Right atrium auricular region (tissue), 2 donors: ENCODE measurements at regions not wholly inside any gene's neighbourhood (a gene's known extent, or its start where the extent isn't known, plus 50 kb on each side); places are given as distances from the start of the nearest gene placed in this dataset.

Experiments used
- DNase-seq: peaks from one replicate; pipeline ENCODE4 v3.0.0-alpha.2; 2019; ENCODE audit warnings: low spot score
- H3K27ac ChIP-seq, 2 donors: fragments of 200-600 bp; sonication (generic); 1 replicate in 1 of 2; 2 replicates in 1 of 2; pipeline ENCODE4 v1.5.1; 2016 to 2019
- H3K27me3 ChIP-seq, 2 donors: fragments of 200-600 bp; sonication (generic); one replicate each; pipeline versions ENCODE4 v1.5.1 to v1.6.0; 2017 to 2019
- H3K36me3 ChIP-seq: fragments of 200-600 bp; sonication (generic); one replicate; pipeline ENCODE4 v1.5.1; 2016
- H3K4me1 ChIP-seq, 2 donors: fragments of 200-600 bp; sonication (generic); one replicate each; pipeline versions ENCODE4 v1.5.1 to v1.6.0; 2017 to 2019
- H3K4me3 ChIP-seq, 2 donors: fragments of 200-600 bp; sonication (generic); 1 replicate in 1 of 2; 2 replicates in 1 of 2; pipeline ENCODE4 v1.5.1; 2017 to 2019; ENCODE audit warnings: mild to moderate bottlenecking in 1 of 2, moderate library complexity in 1 of 2
- H3K9me3 ChIP-seq, 2 donors: fragments of 200-600 bp; sonication (generic); one replicate each; pipeline ENCODE4 v1.5.1; 2019
- TF ChIP-seq, protein P1 (sequence below), 2 donors: fragments of 200-600 bp; sonication (generic); IDR thresholded peaks; one replicate each; pipeline ENCODE4 v1.5.1; 2019; ENCODE audit warnings: antibody characterized with exemption in 2 of 2

DNA sequence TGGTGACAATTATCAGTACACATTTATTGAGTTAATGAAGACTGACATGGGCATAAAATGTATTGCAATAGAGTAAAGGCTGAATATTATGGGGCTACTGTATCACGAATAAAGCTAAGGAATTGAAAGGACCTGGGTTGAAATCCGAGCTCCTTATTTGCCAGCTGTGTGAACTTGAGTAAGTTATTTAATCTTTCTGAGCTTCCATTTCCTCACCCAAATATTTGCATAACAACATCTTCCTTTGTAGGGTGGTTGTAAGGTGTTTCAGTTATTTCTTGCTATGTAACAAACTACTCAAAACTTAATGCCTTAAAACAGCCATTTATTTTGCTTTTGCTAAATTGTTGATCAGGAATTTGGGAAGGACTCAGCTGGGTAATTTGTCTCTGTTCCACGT lies 111.1 kb upstream of the TSC22D2 start:
- no peak overlapping the region for H3K4me3 ChIP-seq
- H3K4me1 ChIP-seq = no peaks in the 10 kb centered on the region
- no peaks in the 10 kb centered on the region for H3K9me3 ChIP-seq
- no peaks in the 10 kb centered on the region for H3K36me3 ChIP-seq
- no peak overlapping the region for H3K27ac ChIP-seq
- no peak for DNase-seq
- no peaks in the 10 kb centered on the region for H3K27me3 ChIP-seq
- TF ChIP-seq, protein P1, sequence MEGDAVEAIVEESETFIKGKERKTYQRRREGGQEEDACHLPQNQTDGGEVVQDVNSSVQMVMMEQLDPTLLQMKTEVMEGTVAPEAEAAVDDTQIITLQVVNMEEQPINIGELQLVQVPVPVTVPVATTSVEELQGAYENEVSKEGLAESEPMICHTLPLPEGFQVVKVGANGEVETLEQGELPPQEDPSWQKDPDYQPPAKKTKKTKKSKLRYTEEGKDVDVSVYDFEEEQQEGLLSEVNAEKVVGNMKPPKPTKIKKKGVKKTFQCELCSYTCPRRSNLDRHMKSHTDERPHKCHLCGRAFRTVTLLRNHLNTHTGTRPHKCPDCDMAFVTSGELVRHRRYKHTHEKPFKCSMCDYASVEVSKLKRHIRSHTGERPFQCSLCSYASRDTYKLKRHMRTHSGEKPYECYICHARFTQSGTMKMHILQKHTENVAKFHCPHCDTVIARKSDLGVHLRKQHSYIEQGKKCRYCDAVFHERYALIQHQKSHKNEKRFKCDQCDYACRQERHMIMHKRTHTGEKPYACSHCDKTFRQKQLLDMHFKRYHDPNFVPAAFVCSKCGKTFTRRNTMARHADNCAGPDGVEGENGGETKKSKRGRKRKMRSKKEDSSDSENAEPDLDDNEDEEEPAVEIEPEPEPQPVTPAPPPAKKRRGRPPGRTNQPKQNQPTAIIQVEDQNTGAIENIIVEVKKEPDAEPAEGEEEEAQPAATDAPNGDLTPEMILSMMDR (IDR thresholded peaks at IDR 0.05) = no peak

DNA sequence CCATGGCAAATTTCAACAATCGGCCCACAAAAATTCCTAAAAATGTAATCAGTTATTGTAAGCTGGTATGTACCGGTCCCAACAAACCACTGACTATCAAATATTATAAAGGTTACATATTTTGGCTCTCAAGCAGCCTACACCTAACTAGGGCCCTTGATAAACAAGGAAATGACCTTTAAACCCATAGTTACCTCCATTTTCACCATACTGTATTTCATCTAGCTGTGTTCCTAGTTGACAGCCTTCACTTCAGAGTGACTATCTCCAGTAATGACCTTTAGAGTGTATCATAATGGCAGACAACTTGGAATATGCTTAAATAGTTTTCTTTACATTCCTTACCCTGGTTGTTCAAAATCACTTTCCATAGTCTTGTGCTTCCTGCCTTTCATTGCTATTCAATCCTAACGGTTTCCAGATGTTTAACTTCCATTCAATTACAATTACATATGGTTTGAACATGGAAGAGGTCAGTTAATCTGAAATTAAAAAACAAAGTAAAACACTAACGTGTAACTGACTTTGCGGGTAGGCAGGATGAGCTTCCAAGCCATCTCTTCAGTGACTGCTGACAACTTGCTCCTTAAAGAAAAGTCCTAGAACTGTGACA lies 111.9 kb upstream of the TSC22D2 start:
- H3K9me3 ChIP-seq = no peaks in the 10 kb centered on the region
- no peak overlapping the region for H3K4me3 ChIP-seq
- H3K4me1 ChIP-seq = no peaks in the 10 kb centered on the region
- no peak overlapping the region for H3K27ac ChIP-seq
- H3K27me3 ChIP-seq = no peaks in the 10 kb centered on the region
- TF ChIP-seq, protein P1 (IDR thresholded peaks at IDR 0.05) = no peak
- DNase-seq = no peak
- H3K36me3 ChIP-seq = no peaks in the 10 kb centered on the region

DNA sequence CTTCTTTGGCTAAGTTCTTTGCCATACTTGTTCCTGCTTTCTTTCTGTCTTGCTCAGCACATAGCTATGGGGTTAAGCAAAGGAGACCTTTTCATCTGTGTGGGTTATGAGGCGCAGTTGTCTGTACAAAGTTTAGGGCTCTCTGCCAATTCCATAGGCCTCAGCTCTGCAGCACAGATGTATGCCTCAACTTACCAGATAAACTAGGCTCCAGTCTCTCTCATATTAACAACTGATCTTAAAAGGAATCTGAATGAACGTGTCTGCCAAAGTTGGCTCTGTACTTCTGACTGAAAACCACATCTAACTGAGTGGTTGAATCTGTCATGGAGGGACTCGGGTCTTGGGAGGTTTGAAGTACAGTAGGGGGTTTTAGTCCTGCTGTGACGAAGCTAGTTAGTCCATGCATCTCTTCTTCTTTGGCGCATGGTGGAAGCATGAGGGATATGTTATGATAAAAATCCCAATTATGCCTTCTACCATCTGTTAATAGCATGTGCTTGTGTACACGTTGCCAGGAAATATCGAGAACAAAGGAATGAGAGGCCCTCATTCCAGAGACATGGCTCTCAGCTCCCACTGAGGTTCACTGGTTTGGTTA lies 114.6 kb upstream of the TSC22D2 start:
- no peaks in the 10 kb centered on the region for H3K36me3 ChIP-seq
- TF ChIP-seq, protein P1 (IDR thresholded peaks at IDR 0.05) = no peak
- H3K27ac ChIP-seq = no peak overlapping the region
- no peaks in the 10 kb centered on the region for H3K9me3 ChIP-seq
- H3K27me3 ChIP-seq = no peaks in the 10 kb centered on the region
- H3K4me3 ChIP-seq = no peak overlapping the region
- no peaks in the 10 kb centered on the region for H3K4me1 ChIP-seq
- no peak for DNase-seq

DNA sequence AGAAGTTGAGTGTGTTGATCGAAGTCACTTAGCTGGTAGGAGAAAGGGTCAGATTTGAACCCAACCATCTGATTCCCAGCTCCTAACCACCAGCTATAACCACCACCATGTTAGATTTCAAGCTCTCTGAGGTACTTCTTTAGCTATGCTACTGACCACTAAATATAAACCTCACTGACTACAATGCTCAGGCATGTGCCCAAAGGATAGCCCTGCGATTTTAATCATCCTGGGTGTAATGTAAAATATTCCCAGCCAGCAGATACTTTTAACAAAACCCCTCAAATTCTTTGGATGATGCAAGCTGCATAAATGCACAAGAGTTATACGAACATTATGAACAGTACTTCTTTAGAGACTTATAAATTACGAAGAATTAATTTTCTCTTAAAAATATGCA lies 115.2 kb upstream of the TSC22D2 start:
- TF ChIP-seq, protein P1 (IDR thresholded peaks at IDR 0.05) = no peak
- no peaks in the 10 kb centered on the region for H3K27me3 ChIP-seq
- no peaks in the 10 kb centered on the region for H3K4me1 ChIP-seq
- H3K9me3 ChIP-seq = no peaks in the 10 kb centered on the region
- H3K4me3 ChIP-seq = no peak overlapping the region
- DNase-seq = no peak
- no peak overlapping the region for H3K27ac ChIP-seq
- H3K36me3 ChIP-seq = no peaks in the 10 kb centered on the region

DNA sequence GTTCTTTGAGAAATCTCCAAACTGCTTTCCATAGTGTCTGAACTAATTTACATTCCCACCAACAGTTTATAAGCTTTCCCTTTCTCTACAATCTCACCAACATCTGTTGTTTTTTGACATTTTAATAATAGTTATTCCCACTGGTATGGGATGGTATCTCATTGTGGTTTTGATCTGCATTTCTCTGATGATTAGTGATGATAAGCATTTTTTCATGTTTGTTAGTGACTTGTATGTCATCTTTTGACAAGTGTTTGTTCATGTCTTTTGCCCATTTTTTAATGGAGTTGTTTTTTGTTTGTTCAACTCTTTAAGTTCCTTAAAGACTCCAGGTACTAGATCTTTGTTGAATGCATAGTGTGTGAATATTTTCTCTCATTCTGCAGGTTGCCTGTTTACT lies 116.6 kb upstream of the TSC22D2 start:
- H3K4me1 ChIP-seq = no peaks in the 10 kb centered on the region
- DNase-seq = no peak
- H3K9me3 ChIP-seq = no peaks in the 10 kb centered on the region
- H3K4me3 ChIP-seq = no peak overlapping the region
- TF ChIP-seq, protein P1 (IDR thresholded peaks at IDR 0.05) = no peak
- no peaks in the 10 kb centered on the region for H3K27me3 ChIP-seq
- no peaks in the 10 kb centered on the region for H3K36me3 ChIP-seq
- H3K27ac ChIP-seq = no peak overlapping the region
